Femur (tissue), 1 donor: ENCODE measurements at regions not wholly inside any gene's neighbourhood (a gene's known extent, or its start where the extent isn't known, plus 50 kb on each side); places are given as distances from the start of the nearest gene placed in this dataset.
"Not testable (repeated sequence)": the region's sequence is repeated elsewhere in the genome, so short reads cannot be mapped to it uniquely, and the experiment has no call there.

ENCODE experiments used
- DNase-seq: peaks from one replicate; pipeline ENCODE4 v3.0.0-alpha.2; 2017

DNA sequence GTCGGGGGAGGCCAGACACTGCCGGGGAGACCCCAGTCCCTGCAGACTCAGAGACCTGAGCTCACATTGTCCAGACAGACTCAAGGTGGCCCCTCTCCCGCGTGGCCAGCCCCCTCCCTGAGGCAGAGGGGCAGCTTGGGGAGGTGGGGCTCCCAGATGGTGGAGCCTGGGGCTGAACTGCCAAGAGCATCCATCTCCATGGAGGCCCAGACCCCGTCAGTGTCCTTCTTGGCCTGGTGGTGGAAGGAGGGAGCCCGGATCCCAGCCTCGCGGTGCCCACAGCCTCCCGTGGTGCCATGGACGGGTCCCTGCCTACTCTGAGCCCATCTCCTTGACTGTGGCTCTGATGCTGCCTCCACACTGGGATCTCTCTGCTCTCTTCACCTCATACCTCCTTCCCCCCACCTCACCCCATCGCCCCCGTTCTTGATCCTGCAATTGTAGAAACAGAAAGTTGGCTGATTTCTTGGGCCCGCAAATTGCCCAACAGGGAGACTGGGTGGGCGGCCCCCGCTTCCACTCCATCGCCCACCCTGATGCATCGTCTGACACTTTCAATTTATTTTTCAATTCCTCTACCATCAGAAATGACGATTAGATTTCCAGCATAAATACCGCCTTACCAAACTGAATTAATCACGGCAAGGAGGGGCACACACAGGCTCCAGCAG is 348.9 kb downstream of the MATN1 start:
- no peak for DNase-seq

DNA sequence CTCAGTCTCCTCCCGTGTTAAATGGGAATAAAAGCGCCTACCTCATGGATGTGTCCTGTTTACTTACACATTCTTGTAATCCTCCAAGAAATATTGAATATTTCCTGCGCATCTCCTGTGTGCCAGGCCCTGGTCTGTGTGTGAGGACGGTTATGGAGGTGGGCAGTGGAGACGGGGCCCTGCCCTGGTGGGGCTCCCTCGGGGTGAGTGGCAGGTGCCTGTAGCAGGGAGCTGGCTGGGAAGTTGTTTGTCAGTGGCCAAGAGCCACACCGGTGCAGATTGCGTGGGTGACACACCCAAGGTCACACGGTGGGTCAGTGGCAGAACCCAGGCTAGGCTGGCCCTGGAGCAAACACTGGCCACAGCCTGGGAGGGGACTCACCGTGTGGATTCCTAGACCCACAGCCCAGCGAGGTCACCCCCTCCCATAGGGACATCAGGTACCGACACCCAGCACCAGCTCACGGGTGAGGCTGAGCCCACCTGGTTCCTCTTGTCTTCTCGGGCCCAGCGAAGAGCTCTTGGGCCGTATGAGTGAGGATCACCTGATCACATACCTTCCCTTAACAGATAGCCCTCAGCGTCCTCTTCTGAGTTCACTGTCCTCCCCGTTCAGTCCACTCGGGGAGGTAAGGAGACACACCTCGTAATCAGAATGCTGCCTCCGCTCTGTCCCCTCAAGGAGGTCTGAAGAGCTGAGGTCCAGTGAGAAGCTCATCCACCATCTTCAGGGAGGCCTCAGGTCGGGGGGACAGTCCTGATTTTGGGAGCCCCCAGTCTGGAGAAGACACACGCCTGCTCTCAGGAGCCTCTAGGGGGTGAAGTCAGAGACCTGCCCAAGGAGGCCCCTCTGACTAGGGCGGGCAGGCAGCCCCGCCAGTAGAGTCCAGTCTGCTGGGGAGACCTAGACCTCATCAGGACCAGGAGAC is 349.6 kb downstream of the MATN1 start:
- DNase-seq = no peak

DNA sequence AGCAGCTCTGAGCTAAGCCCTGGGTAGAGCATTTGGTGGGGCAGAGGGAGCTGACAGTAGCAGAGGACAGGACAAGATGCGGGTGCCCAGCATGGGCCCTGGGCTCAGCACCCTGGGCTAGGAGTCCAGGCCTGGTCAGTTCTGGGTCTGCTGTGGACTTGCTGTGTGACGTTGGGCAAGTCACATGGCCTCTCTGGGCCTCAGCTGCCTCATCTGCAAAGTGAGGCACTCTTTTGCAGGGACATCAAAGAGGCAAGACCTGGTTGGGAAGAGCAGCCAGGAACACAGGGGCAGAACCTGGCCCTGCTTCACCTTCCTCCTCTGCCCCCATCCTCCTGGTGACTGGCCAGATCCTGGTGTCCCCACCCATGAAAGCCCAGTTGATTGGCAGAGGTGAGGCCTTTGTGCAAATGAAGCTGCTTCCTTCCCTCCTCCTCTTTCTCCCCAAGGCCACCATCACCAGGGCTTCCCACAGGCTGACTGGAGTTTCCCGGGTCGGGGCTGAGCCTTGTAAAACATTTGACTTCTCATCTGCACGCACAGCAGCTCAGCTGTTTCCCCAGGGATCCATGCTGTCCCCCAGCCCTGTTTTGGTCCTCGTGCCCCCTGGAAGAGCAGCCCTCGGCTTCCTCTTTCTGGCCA is 350.5 kb downstream of the MATN1 start:
- no peak for DNase-seq

DNA sequence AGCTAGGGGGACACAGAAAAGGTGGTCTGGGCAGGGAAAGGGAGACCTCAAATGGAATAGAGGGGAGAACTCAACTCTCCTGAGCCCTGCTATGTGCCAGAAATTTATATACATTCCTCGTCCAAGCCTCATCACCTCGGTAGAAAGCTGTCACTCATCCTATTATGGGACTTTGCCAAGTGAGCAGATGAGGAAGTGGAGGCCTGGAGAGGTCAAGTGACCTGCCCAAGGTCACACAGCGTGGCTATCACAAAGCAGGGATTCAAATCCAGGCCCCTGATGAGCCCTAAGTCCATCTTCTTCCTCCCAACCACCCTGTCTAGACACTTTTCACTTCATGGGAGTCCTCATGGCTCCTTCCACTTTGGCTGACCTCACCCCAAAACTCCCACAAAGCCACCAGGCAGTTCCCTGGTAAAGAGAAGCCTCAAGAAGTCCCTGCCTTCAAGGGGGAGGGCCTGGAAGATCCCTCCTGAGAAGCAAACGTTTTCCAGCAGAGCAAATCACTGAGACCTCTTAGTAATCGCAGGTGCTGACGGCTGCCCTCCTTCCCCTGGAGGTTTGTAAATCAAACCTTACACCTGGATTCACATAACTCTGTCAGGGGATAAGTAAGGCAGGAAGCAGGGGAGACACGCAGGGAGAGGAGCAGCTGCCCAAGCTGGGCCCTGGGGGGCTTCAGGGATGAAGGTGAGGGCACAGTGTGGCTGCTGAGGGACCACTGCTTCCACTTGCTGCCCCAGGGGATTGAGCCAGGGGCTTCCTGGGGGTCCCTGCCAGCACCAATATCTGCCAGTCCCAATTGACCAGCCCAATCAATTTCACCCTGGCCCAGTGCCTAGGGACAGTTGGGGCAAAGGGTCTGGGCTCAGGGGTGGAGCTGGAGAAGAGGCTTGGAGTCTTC is 351.2 kb downstream of the MATN1 start:
- DNase-seq = no peak

DNA sequence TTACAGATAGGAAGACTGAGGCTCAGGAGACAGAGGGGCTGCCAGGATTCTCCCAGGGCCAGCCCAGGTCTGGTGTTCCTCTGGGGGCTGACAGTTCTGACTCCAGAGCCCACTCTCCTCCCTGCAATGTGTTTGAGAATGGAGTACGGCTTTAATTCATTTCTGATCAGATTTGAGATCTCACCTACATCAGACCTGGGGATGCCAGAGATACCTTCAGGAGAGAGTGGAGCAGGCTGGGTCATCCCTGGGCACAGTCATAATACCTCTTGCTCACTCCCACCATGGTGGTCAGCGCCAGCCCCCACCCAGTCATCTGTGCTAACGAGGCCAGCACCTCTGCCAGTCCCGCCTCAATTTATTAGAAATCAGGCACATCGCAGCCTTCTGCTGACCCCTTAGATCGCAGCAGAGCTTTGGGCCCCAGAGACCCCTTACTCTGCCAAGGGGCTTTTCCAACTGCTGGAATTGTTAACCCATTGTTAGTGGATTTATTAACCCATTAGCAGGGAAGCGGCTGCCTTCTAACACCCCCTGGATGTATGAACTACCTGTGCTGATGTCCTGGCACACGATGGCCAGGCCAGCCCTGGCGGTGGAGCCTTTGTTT is 352.1 kb downstream of the MATN1 start:
- DNase-seq = no peak

DNA sequence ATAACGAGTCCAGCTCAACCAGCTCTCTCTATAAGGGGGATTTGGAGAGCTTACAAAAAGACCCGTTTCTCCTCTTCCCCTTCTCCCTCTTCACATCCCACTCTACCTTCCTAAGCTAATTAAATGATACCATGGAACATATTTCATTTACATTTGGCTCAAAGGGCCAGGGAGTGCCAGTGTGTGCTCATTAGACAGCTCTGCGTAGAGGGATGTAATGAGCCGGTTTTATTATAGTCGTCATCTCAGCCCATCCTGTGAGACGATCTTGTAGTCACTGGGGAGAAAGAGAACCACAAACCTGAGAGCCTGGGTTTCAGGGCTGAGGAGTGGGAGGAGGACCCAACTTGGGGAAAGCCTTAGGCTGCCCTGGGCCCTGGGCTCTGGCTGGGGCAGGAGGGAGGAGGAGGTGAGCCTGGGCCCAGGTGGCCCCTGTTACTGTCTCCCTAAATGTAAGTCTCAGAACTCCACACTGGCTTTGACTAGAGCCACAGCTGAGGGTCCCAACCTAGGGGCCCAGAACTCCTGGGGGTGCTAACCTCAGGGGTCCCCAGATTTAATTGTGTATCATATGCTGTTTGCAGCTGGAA is 354.6 kb downstream of the MATN1 start:
- no peak for DNase-seq

DNA sequence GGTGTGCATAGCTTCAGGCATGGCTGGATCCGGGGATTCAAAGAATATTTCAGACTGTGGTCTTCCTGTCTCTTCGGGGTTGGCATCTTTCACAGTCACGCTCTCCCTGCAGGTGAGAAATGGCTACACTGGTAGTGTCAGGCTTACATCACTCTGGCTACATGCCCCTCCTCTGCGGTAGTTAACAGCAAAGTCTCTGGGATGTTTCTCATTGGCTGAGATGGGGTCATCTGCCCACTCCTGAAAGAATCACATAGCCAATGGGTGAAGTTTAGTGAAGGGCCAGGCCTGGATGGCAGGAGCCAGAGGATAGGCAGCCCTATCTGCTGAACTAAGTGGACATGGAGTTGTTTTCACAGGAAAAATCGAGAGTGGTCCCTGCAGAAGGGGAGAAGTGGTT is 356.5 kb downstream of the MATN1 start:
- DNase-seq = no peak

DNA sequence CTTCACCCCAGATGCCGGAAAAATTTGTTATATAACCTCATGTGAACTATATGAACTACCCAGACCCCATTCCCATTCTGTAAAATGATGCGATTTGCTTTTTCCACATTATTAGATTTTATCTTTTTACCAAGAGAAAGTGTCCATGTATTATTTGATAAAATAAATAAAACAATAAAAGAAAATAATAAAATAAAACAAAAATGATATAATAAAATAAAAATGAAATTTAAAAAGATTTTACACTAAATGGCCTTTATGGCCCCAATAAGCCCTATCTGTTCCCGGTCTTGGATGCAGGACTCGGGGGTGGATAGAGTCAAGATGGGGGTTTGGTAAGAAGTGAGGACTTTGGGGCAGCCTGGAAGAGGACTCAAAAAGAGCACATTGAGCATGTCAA is 357.2 kb downstream of the MATN1 start:
- DNase-seq = no peak

DNA sequence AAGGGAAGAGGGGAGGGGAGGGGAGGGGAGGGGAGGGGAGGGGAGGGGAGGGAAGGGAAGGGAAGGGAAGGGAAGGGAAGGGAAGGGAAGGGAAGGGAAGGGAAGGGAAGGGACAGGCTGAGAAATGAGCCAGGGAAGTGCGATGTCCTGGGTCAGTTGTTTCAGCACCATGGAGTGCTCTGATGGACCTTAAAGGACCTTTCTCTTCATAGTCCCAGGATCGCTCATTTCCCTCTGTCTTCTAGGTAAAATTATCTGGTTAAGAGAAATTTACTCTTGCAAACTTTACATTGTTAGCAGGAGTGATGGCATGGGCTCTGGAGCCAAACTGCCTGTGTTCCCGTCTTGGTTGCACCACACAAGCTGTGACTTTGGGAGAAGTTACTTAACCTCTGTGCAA is 357.8 kb downstream of the MATN1 start:
- no peak for DNase-seq

DNA sequence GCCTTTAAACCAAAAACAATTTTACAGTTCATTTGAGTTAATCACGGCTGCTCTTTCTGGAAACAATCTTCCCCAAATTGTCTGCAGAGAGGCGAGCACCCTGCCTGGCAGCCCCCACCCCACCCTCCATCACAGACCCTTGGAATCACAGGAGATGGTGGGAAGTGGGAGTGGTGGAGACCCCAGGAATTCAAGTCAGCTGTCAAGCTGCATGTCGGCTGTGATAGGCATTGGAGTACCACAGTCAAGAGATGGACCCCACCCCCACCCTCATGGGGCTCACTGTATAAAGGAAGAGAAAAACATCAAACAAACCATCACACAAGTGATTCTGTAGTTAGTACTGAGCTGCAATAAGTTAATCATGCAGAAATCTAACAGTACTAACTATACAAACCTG is 360.4 kb downstream of the MATN1 start:
- DNase-seq = no peak

DNA sequence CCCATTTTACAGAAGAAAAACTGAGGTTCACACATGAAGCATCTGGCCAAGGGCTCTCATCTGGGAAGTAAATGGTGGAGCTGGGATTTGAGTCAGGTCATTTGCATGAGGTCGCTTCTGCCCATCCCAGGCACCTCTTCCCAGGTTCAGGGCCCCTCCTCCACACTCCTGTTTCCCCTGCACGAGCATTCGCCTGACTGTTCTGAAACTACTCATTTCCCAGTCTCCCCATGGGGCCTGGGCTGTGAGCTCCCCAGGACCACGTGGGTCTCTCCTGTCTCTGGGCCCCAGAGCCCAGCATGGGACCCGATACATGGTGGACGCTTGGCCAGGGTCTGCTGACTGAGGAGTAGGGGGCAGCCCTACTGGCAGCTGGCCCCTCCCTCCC is 360.8 kb downstream of the MATN1 start:
- no peak for DNase-seq

DNA sequence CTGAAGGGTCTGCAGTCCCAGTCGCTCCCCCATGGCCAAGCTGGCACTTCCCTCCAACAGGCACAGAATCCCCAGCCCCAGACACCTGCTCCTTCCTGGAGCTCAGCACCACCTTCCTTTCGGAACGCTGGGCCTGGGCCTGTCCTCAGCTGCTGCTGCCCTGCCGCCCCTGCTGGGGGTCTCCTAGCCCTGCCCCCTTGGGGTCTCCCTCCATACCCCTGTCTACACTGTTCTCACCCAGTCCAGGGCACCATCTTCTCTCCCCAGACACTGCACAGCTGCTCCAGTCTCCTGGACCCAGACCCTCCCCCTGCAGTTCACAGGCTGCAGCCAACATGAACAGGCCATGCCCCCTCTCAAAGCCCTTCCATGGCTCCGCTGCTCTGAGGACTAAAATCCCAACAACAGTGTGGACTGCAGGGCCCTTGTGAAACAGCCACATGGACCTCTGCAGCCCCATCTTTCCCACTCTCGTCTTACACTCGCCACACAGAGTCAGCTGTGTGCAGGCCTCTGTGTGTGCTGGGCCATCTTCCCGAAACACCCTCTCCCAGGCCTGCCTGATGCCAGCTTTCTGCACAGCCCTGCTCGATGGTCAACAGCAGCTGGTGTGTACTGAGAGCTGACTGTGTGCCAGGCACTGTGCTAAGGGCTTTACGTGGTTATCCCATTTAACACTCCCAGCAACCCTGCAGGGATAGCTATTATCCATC is 361.3 kb downstream of the MATN1 start:
- DNase-seq = not testable (repeated sequence)

DNA sequence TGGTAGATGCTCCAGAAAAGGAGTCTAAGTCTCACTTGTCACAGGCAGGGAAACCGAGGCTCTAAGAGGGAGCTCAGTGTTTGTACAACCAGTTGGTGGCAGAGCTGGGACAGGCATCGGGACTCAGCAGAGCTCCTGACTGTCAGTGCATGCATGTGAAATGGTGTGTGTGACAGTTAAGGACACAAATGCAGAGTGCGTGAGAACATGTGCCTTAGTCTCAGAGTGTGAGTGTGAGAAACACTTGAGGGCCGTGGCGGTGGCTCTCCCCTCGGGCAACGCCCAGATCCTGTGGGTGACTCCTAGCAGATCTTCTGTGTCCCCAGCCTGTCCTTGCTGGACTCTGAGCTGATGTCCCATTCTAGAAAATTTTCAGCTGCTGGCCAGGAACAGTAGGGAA is 362.6 kb downstream of the MATN1 start:
- DNase-seq = no peak

DNA sequence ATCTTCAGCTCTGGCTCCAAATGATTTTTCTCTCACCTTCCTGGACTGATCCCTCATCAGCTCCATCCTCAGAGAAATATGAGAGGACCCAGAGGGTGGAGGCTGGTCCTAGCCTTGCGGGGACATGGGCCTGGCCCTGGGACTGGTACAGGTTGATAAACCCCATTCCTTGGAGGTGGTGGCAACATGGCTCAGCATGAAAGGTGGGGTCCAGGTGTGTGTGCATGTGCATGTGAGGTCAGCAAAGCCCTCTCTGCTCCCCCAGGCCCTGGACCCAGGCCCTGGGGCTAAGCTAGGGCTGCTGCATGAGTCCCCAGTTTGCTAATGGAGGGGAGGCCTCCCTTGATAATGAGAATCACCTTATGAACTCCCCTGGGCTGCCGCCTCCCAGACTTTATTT is 363.1 kb downstream of the MATN1 start:
- DNase-seq = no peak

DNA sequence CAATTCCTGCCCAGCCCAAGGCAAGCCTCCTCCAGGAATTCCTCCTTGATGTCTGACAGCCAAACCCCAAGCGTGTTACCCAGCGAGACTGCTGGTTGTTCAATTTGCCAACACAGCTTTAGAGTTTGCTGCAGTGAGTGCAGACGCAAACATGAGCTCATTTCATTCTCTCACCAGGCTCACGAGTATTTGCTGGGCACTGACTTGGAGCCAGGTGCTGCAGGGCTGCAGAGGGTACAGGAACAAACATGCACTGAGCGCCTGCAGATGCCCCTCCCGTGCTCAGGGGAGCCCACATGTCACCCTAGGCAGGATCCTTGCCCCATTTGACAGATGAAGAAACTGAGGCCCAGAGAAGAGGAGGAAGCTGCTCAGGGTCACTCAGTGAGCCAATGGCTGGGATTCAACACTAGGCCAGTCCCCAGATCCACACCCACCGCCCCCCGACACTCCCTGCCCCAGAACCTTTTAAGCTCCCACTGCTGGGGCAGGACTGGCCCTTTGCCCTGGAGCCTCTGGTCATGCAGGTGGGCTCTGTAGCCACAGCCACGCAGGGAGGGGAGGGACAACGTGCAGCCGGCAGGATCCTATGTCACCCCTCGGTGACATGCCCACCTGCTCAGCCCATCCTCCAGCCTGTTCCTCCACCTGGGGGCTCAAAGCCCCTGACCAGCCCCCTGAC is 363.7 kb downstream of the MATN1 start:
- DNase-seq = no peak

DNA sequence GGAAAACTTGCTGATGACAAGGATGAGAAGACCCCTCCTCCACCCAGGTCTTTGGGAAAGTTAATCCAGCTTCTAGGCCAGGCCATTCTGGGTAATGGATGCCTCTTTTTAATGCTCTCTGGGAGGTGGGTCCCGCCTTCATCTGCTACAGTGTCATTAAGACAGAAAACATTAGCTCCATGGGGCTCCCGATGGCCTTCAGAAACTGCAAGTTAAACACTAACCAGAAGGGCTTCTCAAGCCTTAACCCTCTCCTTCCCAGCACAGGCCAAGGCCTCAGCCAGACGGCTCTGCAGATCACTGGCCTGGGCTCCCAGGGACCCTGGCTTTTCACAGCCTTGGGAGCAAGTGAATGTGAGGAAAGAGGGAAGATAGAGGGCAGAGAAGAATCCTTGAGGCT is 364.9 kb downstream of the MATN1 start:
- DNase-seq = no peak

DNA sequence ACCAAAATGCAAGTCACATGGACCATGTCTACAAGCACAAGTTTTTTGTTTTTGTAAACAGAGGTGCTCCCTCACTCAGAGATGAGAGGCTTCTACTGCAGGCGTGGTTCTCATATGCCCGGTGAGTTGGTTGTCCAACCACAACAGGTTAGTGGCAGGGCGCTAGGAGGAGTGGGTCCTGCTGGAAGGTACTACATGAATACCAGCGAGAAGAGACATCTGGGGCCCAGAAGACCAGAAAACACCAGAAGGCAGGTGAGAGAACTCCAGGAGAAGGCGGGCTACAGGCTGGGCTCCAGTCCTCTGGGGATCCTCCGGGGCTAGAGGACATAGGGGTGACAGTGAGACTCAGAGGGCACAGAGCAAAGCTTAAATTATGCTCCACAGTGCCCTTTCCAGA is 366.5 kb downstream of the MATN1 start:
- DNase-seq = no peak

DNA sequence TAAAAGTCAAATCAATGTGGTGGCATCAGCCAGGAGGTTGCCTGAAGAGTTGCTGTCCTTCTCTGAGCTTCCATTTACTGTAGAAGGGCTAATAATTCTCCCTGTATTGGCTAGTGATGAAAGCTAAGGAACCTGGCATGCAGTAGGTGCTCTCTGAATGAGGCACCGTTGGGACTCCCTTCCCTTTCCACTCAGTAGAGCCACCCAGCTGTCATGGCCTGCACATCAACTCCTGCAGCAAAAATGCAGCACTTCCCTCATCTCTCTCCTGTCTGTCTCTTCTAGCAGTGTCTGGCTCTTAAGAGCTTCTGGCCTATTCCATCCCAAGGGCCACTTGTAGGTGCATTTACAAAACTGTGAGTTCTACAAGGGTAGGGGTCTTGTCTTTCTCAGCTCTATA is 369.0 kb downstream of the MATN1 start:
- no peak for DNase-seq

DNA sequence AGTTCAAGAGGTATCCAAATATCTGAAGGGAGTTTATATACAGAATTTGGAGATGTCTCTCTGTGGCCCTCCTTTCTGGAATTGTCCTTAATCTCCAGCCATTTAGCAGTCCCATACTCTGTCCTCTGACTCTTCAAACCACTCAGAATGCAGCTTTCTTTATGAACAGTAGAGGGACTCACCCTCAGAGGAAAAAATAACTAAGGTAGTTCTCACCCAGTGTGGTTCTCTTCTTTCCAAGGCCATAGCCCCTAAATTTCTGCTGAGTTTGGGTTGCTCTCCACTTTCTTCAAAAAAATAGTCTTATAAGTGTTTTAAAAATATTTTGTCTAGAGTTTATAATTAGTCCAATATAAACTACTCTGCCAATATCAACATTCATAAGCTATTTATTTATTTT is 369.7 kb downstream of the MATN1 start:
- no peak for DNase-seq

DNA sequence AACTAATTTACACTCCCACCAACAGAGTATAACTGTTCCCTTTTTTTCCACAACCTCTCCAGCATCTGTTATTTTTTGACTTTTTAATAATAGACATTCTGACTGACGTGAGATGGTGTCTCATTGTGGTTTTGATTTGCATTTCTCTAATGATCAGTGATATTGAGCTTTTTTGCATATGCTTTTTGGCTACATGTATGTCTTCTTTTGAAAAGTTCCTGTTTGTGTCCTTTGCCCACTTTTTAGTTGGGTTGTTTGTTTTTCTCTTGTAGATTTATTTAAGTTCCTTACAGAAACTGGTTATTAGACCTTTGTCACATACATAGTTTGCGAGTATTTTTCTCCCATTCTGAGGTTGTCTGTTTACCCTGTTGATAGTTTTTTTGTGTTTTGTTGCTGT is 375.2 kb downstream of the MATN1 start:
- no peak for DNase-seq
